HepG2 (cell line): ENCODE measurements at regions not wholly inside any gene's neighbourhood (a gene's known extent, or its start where the extent isn't known, plus 50 kb on each side); places are given as distances from the start of the nearest gene placed in this dataset.

ENCODE experiments used
- CSRNP2 ChIP-seq: sonication (generic); formaldehyde crosslinking; conservative IDR thresholded peaks from 2 replicates; pipeline ENCODE4 v1.8.0; 2022; ENCODE audit warnings: low read depth, missing genetic modification reagents
- EEA1 ChIP-seq: sonication (generic); formaldehyde crosslinking; IDR thresholded peaks from 2 replicates; pipeline ENCODE4 v1.5.1; 2020; ENCODE audit warnings: mild to moderate bottlenecking, missing genetic modification reagents, borderline replicate concordance
- ELF4 ChIP-seq: sonication (generic); formaldehyde crosslinking; IDR thresholded peaks from 2 replicates; pipeline ENCODE4 v1.5.0; 2020; ENCODE audit warnings: missing genetic modification reagents, mild to moderate bottlenecking, moderate library complexity, borderline replicate concordance
- HDAC2 ChIP-seq: sonication (generic); formaldehyde crosslinking; IDR thresholded peaks from 2 replicates; pipeline ENCODE4 v1.4.0; 2020; ENCODE audit warnings: missing genetic modification reagents
- HNF4G ChIP-seq, 2 experiments: sonication (generic) in 1 of 2; formaldehyde crosslinking in 1 of 2; IDR thresholded peaks; 2 replicates each; pipeline versions ENCODE4 v1.4.0 to v1.6.1; 2011 to 2020; ENCODE audit warnings: borderline replicate concordance in 2 of 2, low read depth in 2 of 2, mild to moderate bottlenecking in 2 of 2, low read length in 1 of 2, missing genetic modification reagents in 1 of 2, moderate library complexity in 1 of 2
- KDM6A ChIP-seq: IDR thresholded peaks from 2 replicates; pipeline ENCODE4 v1.6.1; 2016; ENCODE audit warnings: low read depth
- LBX2 ChIP-seq: sonication (generic); formaldehyde crosslinking; IDR thresholded peaks from 2 replicates; pipeline ENCODE4 v1.5.0; 2020; ENCODE audit warnings: missing genetic modification reagents, mild to moderate bottlenecking, borderline replicate concordance
- NFKB2 ChIP-seq: sonication (generic); formaldehyde crosslinking; IDR thresholded peaks from 2 replicates; pipeline ENCODE4 v1.4.0; 2020; ENCODE audit warnings: missing genetic modification reagents, borderline replicate concordance
- NPAS2 ChIP-seq: sonication (generic); formaldehyde crosslinking; IDR thresholded peaks from 2 replicates; pipeline ENCODE4 v1.8.0; 2022; ENCODE audit warnings: mild to moderate bottlenecking, missing genetic modification reagents, borderline replicate concordance
- PAWR ChIP-seq: sonication (generic); formaldehyde crosslinking; IDR thresholded peaks from 2 replicates; pipeline ENCODE4 v1.4.0; 2020; ENCODE audit warnings: missing genetic modification reagents, mild to moderate bottlenecking, borderline replicate concordance
- RNF219 ChIP-seq: sonication (generic); formaldehyde crosslinking; IDR thresholded peaks from 2 replicates; pipeline ENCODE4 v1.5.0; 2020; ENCODE audit warnings: mild to moderate bottlenecking, missing genetic modification reagents
- SMAD1 ChIP-seq: sonication (generic); formaldehyde crosslinking; IDR thresholded peaks from 2 replicates; pipeline ENCODE4 v1.4.0; 2020; ENCODE audit warnings: missing genetic modification reagents, low read depth, mild to moderate bottlenecking, borderline replicate concordance
- SP2 ChIP-seq: sonication (generic); formaldehyde crosslinking; IDR thresholded peaks from 2 replicates; pipeline ENCODE4 v1.5.1; 2020; ENCODE audit warnings: mild to moderate bottlenecking, missing genetic modification reagents
- SRF ChIP-seq: IDR thresholded peaks from 2 replicates; pipeline ENCODE4 v1.6.1; 2011; ENCODE audit warnings: mild to moderate bottlenecking, low read depth, low read length, moderate library complexity
- ZBTB21 ChIP-seq: sonication (generic); formaldehyde crosslinking; IDR thresholded peaks from 2 replicates; pipeline ENCODE4 v1.4.0; 2020; ENCODE audit warnings: missing genetic modification reagents
- ZNF230 ChIP-seq: sonication (generic); formaldehyde crosslinking; IDR thresholded peaks from 2 replicates; pipeline ENCODE4 v1.4.0; 2020; ENCODE audit warnings: mild to moderate bottlenecking, missing genetic modification reagents
- ZNF460 ChIP-seq: sonication (generic); formaldehyde crosslinking; IDR thresholded peaks from 2 replicates; pipeline ENCODE4 v1.5.1; 2020; ENCODE audit warnings: missing genetic modification reagents, mild to moderate bottlenecking, borderline replicate concordance
- ZNF501 ChIP-seq: sonication (generic); formaldehyde crosslinking; IDR thresholded peaks from 2 replicates; pipeline ENCODE4 v1.5.1; 2020; ENCODE audit warnings: mild to moderate bottlenecking, moderate library complexity, missing genetic modification reagents
- ZNF574 ChIP-seq: sonication (generic); formaldehyde crosslinking; IDR thresholded peaks from 2 replicates; pipeline ENCODE4 v1.4.0; 2020; ENCODE audit warnings: missing genetic modification reagents
- ZNF605 ChIP-seq: sonication (generic); formaldehyde crosslinking; IDR thresholded peaks from 2 replicates; pipeline ENCODE4 v1.8.0; 2022; ENCODE audit warnings: mild to moderate bottlenecking, missing genetic modification reagents
- ZNF737 ChIP-seq: sonication (generic); formaldehyde crosslinking; IDR thresholded peaks from 2 replicates; pipeline ENCODE4 v1.5.0; 2020; ENCODE audit warnings: missing genetic modification reagents, mild to moderate bottlenecking, borderline replicate concordance
- ZNF75D ChIP-seq: sonication (generic); formaldehyde crosslinking; IDR thresholded peaks from 2 replicates; pipeline ENCODE4 v1.8.1; 2023; ENCODE audit warnings: missing genetic modification reagents, mild to moderate bottlenecking, borderline replicate concordance
- ZNF790 ChIP-seq: sonication (generic); formaldehyde crosslinking; IDR thresholded peaks from 2 replicates; pipeline ENCODE4 v1.8.0; 2022; ENCODE audit warnings: missing genetic modification reagents, mild to moderate bottlenecking, borderline replicate concordance
- ZSCAN29 ChIP-seq: sonication (generic); formaldehyde crosslinking; conservative IDR thresholded peaks from 2 replicates; pipeline ENCODE4 v1.4.0; 2020; ENCODE audit warnings: mild to moderate bottlenecking, missing genetic modification reagents

- TF ChIP-seq NFKB2: no peak
- TF ChIP-seq HNF4G (IDR thresholded peaks at IDR 0.05; ENCODE audit: borderline replicate concordance, low read depth, low read length): no peak
- no peak for TF ChIP-seq HNF4G (CRISPR knock-in tag; IDR thresholded peaks at IDR 0.05; ENCODE audit: borderline replicate concordance, low read depth)
- no peak for TF ChIP-seq CSRNP2 (CRISPR knock-in tag)
- TF ChIP-seq SP2 (CRISPR knock-in tag): no peak
- TF ChIP-seq ZNF605 (CRISPR knock-in tag): no peak; the same call in none of the 2 replicates
- TF ChIP-seq ZNF230: peak; percentile 94
- no peak for TF ChIP-seq ZNF737 (CRISPR knock-in tag)
- TF ChIP-seq ZNF574 (CRISPR knock-in tag): 0 out of 2 replicates have a peak, but pooled peaks have one; percentile 2
- TF ChIP-seq EEA1 (CRISPR knock-in tag): no peak; the same call in 1 of the 2 replicates
- TF ChIP-seq SMAD1 (CRISPR knock-in tag): no peak
- TF ChIP-seq PAWR (CRISPR knock-in tag): no peak
- no peak for TF ChIP-seq ZBTB21 (CRISPR knock-in tag)
- no peak for TF ChIP-seq NPAS2 (CRISPR knock-in tag)
- TF ChIP-seq HDAC2 (CRISPR knock-in tag): peak; percentile 51; the same call in 1 of the 2 replicates
- TF ChIP-seq LBX2 (CRISPR knock-in tag): no peak
- no peak for TF ChIP-seq ZNF460 (CRISPR knock-in tag)
- TF ChIP-seq KDM6A: no peak
- peak; percentile 80 for TF ChIP-seq ZNF501
- TF ChIP-seq ZNF75D: no peak
- peak; percentile 80; the same call in 1 of the 2 replicates for TF ChIP-seq ZSCAN29 (CRISPR knock-in tag)
- no peak for TF ChIP-seq RNF219
- no peak for TF ChIP-seq ELF4
- TF ChIP-seq ZNF790 (CRISPR knock-in tag): no peak
- peak; percentile 89 for TF ChIP-seq SRF
Measured at GRCh38 chr20:12925210-12925755, 83.5 kb upstream of the SPTLC3 start (continued).
